IMR-90 (cell line): ENCODE measurements at regions not wholly inside any gene's neighbourhood (a gene's known extent, or its start where the extent isn't known, plus 50 kb on each side); places are given as distances from the start of the nearest gene placed in this dataset.

Experiments
- ATAC-seq: fragments of 200-7000 bp; cut with Tn5 transposase; 2 replicates; pipeline ENCODE4 v1.9.1; 2020; ENCODE audit warnings: low read depth, mild to moderate bottlenecking, moderate library complexity
- BruUV-seq: library from RNA; stranded (reverse); fragments of 400-500 nt; replicated peaks from 2 replicates; lab custom pipeline; 2021; lab: Mats Ljungman, UMichigan
- CTCF ChIA-PET: fragments of 300-600 bp; formaldehyde crosslinking; extraction: SDS; loops from one replicate; lab custom pipeline; 2021; ENCODE audit warnings: antibody characterized with exemption; lab: Yijun Ruan, JAX
- POLR2A ChIA-PET: fragments of 300-600 bp; sonication (Branson Sonifier 250); formaldehyde crosslinking; loops from one replicate; lab custom pipeline; 2022; ENCODE audit warnings: antibody characterized with exemption; ENCODE audit not compliant: unreplicated experiment; lab: Charles Lee
- DNase-seq: peaks from one replicate; pipeline ENCODE4 v3.0.0; 2013
- H2AFZ ChIP-seq: replicated peaks from 2 replicates; pipeline ENCODE3; 2013; ENCODE audit warnings: low read length, mild to moderate bottlenecking; ENCODE audit not compliant: poor library complexity
- H2AK5ac ChIP-seq: 2 replicates; pipeline ENCODE4 v1.6.1; 2013; ENCODE audit warnings: low read depth, low read length, inconsistent platforms
- H2AK9ac ChIP-seq: replicated peaks from 2 replicates; pipeline ENCODE3; 2013; ENCODE audit warnings: mild to moderate bottlenecking, low read depth, low read length, moderate library complexity; ENCODE audit not compliant: poor library complexity
- H2BK120ac ChIP-seq: 2 replicates; pipeline ENCODE4 v1.6.1; 2013; ENCODE audit warnings: low read depth, low read length, inconsistent platforms
- H2BK15ac ChIP-seq: 3 replicates; pipeline ENCODE4 v1.6.1; 2013; ENCODE audit warnings: low read depth, low read length, inconsistent platforms
- H2BK20ac ChIP-seq: 2 replicates; pipeline ENCODE4 v1.6.1; 2013; ENCODE audit warnings: low read depth, mild to moderate bottlenecking, inconsistent platforms, low read length, moderate library complexity
- H2BK5ac ChIP-seq: 2 replicates; pipeline ENCODE4 v1.6.1; 2013; ENCODE audit warnings: mild to moderate bottlenecking, low read depth, low read length, inconsistent platforms; ENCODE audit not compliant: poor library complexity, severe bottlenecking
- H3K14ac ChIP-seq: replicated peaks from 2 replicates; pipeline ENCODE4 v1.6.1; 2013; ENCODE audit warnings: low read depth, low read length, inconsistent platforms
- H3K18ac ChIP-seq: 2 replicates; pipeline ENCODE4 v1.6.1; 2013; ENCODE audit warnings: low read depth, low read length, control low read depth
- H3K23ac ChIP-seq: 2 replicates; pipeline ENCODE4 v1.6.1; 2013; ENCODE audit warnings: low read depth, low read length, inconsistent platforms
- H3K27ac ChIP-seq: 2 replicates; pipeline ENCODE4 v1.5.1; 2013; ENCODE audit warnings: mild to moderate bottlenecking, control low read depth, low read length; ENCODE audit not compliant: insufficient read depth
- H3K27me3 ChIP-seq: 2 replicates; pipeline ENCODE4 v1.6.1; 2013; ENCODE audit warnings: low read length; ENCODE audit not compliant: control insufficient read depth, insufficient read depth
- H3K36me3 ChIP-seq: 2 replicates; pipeline ENCODE4 v1.6.1; 2013; ENCODE audit warnings: low read length, mixed read lengths; ENCODE audit not compliant: control insufficient read depth, insufficient read depth
- H3K4ac ChIP-seq: 2 replicates; pipeline ENCODE4 v1.6.1; 2013; ENCODE audit warnings: low read depth, low read length, inconsistent platforms
- H3K4me1 ChIP-seq: 2 replicates; pipeline ENCODE4 v1.6.1; 2013; ENCODE audit warnings: low read length, mixed read lengths; ENCODE audit not compliant: control insufficient read depth, insufficient read depth
- H3K4me2 ChIP-seq: 2 replicates; pipeline ENCODE4 v1.6.1; 2013; ENCODE audit warnings: low read depth, mild to moderate bottlenecking, control low read depth, low read length, moderate library complexity
- H3K4me3 ChIP-seq: 2 replicates; pipeline ENCODE4 v1.5.1; 2013; ENCODE audit warnings: low read depth, mild to moderate bottlenecking, control low read depth, low read length, moderate library complexity; ENCODE audit not compliant: insufficient read depth
- H3K56ac ChIP-seq: 2 replicates; pipeline ENCODE4 v1.6.1; 2013; ENCODE audit warnings: low read length, inconsistent platforms; ENCODE audit not compliant: insufficient read depth; ENCODE audit errors: extremely low read depth
- H3K79me1 ChIP-seq, 2 experiments: 2 replicates each; pipeline ENCODE4 v1.6.1; 2013; ENCODE audit warnings: low read length in 2 of 2, inconsistent platforms in 1 of 2, low read depth in 1 of 2
- H3K9ac ChIP-seq: 2 replicates; pipeline ENCODE4 v1.6.1; 2013; ENCODE audit warnings: low read depth, low read length, control low read depth
- H3K9me1 ChIP-seq: 2 replicates; pipeline ENCODE4 v1.6.1; 2013; ENCODE audit warnings: low read length, inconsistent platforms; ENCODE audit not compliant: insufficient read depth
- H3K9me3 ChIP-seq: 2 replicates; pipeline ENCODE4 v1.6.1; 2013; ENCODE audit warnings: low read length; ENCODE audit not compliant: control insufficient read depth, insufficient read depth
- H4K20me1 ChIP-seq: 2 replicates; pipeline ENCODE4 v1.6.1; 2013; ENCODE audit warnings: low read length, inconsistent platforms; ENCODE audit not compliant: insufficient read depth
- H4K5ac ChIP-seq: 2 replicates; pipeline ENCODE4 v1.6.1; 2013; ENCODE audit warnings: mild to moderate bottlenecking, low read depth, low read length, control low read depth
- H4K8ac ChIP-seq, 2 experiments: 2 replicates each; pipeline ENCODE4 v1.6.1; 2013; ENCODE audit warnings: low read depth in 2 of 2, low read length in 2 of 2, control low read depth in 1 of 2, inconsistent platforms in 1 of 2
- H4K91ac ChIP-seq: 2 replicates; pipeline ENCODE4 v1.6.1; 2013; ENCODE audit warnings: low read depth, low read length, inconsistent platforms; ENCODE audit not compliant: insufficient read depth
- CTCF ChIP-seq: conservative IDR thresholded peaks from 2 replicates; pipeline ENCODE4 v1.5.1; 2012; ENCODE audit warnings: mild to moderate bottlenecking, low read depth, low read length, improper control_type of control experiment
- RFX5 ChIP-seq: IDR thresholded peaks from 2 replicates; pipeline ENCODE4 v1.8.0; 2012; ENCODE audit warnings: low read depth, mild to moderate bottlenecking, low read length, moderate library complexity
- WGBS, 2 experiments: methylation state at CpG; one replicate each; pipeline versions ENCODE4 v1.1.5 to v1.1.7; 2013; ENCODE audit warnings: missing lambda C conversion rate in 2 of 2; ENCODE audit not compliant: insufficient read length in 1 of 2; ENCODE audit errors: extremely low coverage in 2 of 2; 5-methylcytosine and 5-hydroxymethylcytosine counted together
- dilution Hi-C: fragments of 300-500 bp; cut with HindIII; formaldehyde crosslinking; loops from one replicate; pipeline ENCODE4 v1.14.3; 2018; ENCODE audit warnings: low sequenced_read_pairs; ENCODE audit not compliant: unreplicated experiment
- in situ Hi-C: fragments of 300-500 bp; cut with MboI; formaldehyde crosslinking; loops from 3 replicates; pipeline ENCODE4 v1.14.3; 2019; ENCODE audit warnings: low sequenced_read_pairs, inconsistent platforms, mixed read lengths
- intact Hi-C: fragments of 100-400 bp; cut with micrococcal nuclease; formaldehyde crosslinking; loops from 2 replicates; pipeline ENCODE4 v1.10.0; 2022

DNA sequence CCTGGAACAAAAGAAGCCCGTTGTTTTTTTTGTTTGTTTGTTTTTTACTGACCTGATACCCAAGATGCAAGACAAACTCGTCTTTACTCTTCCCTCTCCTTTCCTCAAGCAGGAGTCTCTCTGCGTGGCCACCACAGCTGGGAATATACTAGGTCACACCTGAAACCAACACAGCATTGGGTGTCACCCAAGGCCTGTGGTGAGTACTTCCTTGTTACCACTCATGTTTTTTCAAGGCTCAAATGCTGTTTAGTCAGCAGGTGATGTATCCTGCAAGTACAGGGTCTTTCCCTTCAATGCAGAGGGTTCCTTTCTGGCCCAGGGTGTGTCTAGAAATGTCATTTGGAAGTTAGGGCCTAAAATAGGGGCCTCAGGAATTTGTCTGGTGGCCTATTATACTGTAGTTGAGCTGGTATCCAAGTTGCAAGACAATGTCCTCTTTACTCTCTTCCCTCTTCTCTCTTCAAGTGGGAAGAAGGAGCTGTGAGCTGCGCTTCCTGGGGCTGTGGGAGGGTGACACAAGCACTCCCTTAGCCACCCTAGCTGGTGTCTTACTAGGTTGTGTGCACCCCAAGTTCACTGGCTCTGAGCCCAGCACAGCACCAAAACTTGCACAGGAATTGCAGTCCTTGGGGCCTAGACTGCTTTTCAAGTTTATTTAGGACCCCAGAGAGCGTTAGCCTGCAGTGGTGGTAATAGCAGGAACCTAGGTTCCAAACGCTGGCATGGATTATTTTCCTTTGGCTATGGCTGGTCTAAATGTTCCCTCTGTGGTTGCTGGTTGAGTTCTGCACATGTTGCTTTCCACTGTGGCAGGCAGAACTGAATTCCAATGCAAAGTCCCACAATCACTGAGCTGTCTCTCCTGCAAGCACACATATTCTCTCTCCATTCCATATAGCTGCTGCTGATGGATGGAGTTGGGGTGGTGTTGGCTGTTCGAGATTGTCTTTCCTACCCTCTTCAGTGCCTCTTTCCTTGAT is 91.4 kb upstream of the LYPLAL1 start (continued):
- no peak for TF ChIP-seq CTCF
- no peak for TF ChIP-seq RFX5

DNA sequence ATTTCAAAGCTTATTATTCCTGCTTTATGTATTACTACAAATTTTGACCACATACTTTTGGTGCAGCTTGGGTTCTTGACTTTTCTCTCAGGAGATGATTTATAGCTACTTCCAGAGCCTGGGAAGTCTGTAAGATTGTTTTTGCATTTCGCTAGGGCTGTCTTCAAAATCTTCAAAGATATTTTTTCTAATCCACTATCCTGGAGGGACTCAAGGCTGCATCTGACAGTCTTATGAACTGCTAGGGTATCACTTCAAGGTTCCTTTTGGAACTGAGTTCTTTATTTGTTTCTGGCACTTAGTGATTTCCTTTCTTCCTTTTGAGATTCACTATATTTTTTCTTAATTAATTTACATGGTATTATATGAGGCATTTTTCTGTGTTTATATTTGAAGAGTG is 90.0 kb upstream of the LYPLAL1 start:
- Histone ChIP-seq H2BK5ac (no peak overlapping the region), H3K4me3 (no peak overlapping the region), H3K14ac (no peak overlapping the region), H3K9ac (no peak overlapping the region), H3K18ac (no peak overlapping the region), H3K9me1 (peaks cover 2% of the 10 kb centered on the region), H3K27me3 (no peaks in the 10 kb centered on the region), H3K79me1 (no peaks in the 10 kb centered on the region), H4K20me1 (no peaks in the 10 kb centered on the region), H3K36me3 (no peaks in the 10 kb centered on the region), H3K4ac (no peak overlapping the region), H2BK15ac (no peak overlapping the region), H3K4me2 (no peak overlapping the region), H4K8ac (no peak overlapping the region), H4K91ac (no peak overlapping the region), H3K9me3 (no peaks in the 10 kb centered on the region), H3K4me1 (peaks cover 4% of the 10 kb centered on the region), H4K5ac (no peak overlapping the region), H2AK5ac (no peak overlapping the region), H2BK120ac (no peak overlapping the region), H2AK9ac (no peak overlapping the region), H3K23ac (no peak overlapping the region), H3K56ac (no peak overlapping the region), H2BK20ac (no peak overlapping the region), H2AFZ (no peak overlapping the region), H3K27ac (no peak overlapping the region)
- no peak for ATAC-seq
- CTCF ChIA-PET, result interaction anchor here (0.6 kb wide), 1 partner anchor 98 kb away, joined by 4 read pairs; no protein-coding TSS in a partner anchor
- no peak for TF ChIP-seq CTCF
- no TSS peak for BruUV-seq
- intact Hi-C loops (loop anchor here (10.0 kb wide), 1 partner anchor 481 kb away; no protein-coding TSS in a partner anchor), dilution Hi-C loops (no loop called here), in situ Hi-C loops (loop anchor here (25.0 kb wide), 1 partner anchor 479 kb away; no protein-coding TSS in a partner anchor)
- whole genome bisulfite sequencing, 2 experiments, result no CpG with 5 or more reads among the region's 1 CpG
- POLR2A ChIA-PET, result no interaction called here
- DNase-seq, result no peak
